GM23248 (cell line): ENCODE measurements at regions not wholly inside any gene's neighbourhood (a gene's known extent, or its start where the extent isn't known, plus 50 kb on each side); places are given as distances from the start of the nearest gene placed in this dataset.

Source experiments
- EZH2 ChIP-seq: fragments of 200-600 bp; sonication (generic); IDR thresholded peaks from 2 replicates; pipeline ENCODE4 v1.6.1; 2018; ENCODE audit warnings: antibody characterized with exemption, mild to moderate bottlenecking; ENCODE audit not compliant: insufficient read depth, poor library complexity, severe bottlenecking
- EZH2phosphoT487 ChIP-seq: fragments of 200-600 bp; sonication (generic); IDR thresholded peaks from 2 replicates; pipeline ENCODE4 v1.6.1; 2018; ENCODE audit warnings: antibody characterized with exemption, moderate library complexity, mild to moderate bottlenecking, low read depth; ENCODE audit not compliant: insufficient read depth

DNA sequence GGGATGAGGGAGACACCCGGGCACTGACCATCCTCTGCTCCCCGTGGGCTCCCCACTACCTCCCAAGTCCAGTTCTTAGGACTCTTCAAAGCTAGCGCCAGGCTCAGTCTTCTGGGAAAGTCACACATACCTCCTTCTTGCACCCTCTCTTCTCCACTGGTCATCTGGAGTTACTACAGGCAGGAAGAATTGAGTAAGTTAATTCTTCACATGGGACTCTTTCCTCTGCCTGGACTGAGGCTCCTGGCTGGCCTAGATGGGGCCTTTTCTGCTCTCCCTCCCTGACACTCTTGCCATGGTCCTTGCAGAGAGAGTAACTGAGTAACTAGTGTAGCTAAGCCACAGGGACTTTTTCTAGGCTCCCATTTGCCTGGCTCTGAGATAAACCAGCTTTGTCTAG lies 96.5 kb upstream of the CELF4 start:
- no peak for TF ChIP-seq EZH2phosphoT487
- TF ChIP-seq EZH2: no peak
